ENCODE measurements at regions not wholly inside any gene's neighbourhood (a gene's known extent, or its start where the extent isn't known, plus 50 kb on each side); places are given as distances from the start of the nearest gene placed in this dataset.

DNA sequence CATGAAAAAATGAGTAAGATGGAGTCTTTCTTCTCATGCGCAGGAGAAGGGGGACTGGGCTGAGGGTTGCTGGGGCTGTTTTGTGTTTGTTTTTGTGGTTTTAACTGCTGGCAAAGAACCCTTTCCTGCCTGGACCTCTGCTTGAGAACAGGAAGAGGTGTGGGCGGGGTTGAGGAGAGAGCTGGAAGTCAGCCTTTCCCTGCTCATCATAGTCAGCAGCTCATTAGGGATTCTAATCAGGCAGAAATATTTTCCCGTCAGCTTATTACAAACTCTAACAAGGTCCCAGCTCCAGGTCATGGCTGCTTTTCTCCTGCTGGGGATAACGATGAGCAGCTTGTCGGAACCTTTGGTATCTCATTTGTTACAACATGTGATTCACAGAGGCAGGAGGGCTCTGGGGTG, 185.0 kb upstream of the NRXN3 start:
- Histone ChIP-seq H3K4me3 (no peak overlapping the region), H3K36me3 (no peaks in the 10 kb centered on the region), H3K9me3 (no peaks in the 10 kb centered on the region), H3K27me3 (peaks cover 0 to 22% (median 17%) of the 10 kb centered on the region in 7 donors), H3K27ac (peak overlapping the region in 4 of 10 donors; percentile 28 to 62 (median 59)), H3K4me1 (peaks cover 0 to 29% (median 5%) of the 10 kb centered on the region in 9 donors)
- DNase-seq = no peak
- intact Hi-C loops (cut with DNase I) = loop anchor here in 2 of 10 donors (10.0 kb wide), 1 partner anchor 120 kb away; no protein-coding TSS in a partner anchor
- no peak for TF ChIP-seq CTCF (IDR thresholded peaks at IDR 0.05)
- ATAC-seq = peak in 3 of 8 donors; percentile 25 to 55 (median 31)
- 32 to 40% methylated on average over 5 of the region's 5 CpGs for WGBS, 2 donors

DNA sequence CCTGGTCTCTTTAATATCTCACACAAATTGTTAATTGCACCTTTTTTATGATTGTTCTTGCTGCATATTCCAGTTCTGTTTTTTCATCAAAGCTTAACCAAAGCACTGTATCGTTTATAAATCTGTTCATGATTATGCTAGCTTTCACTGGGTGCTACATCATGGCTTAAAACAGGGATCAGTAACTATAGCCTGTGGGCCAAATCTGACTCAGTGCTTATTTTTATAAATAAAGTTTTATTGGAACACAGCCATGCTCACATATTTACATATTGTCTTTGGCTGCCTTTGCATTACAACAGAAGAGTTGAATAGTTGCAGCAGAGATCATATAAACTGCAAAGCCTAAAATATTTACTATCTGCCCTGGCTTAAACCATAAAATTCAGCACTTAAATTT, 183.4 kb upstream of the NRXN3 start:
- no peak for ATAC-seq

DNA sequence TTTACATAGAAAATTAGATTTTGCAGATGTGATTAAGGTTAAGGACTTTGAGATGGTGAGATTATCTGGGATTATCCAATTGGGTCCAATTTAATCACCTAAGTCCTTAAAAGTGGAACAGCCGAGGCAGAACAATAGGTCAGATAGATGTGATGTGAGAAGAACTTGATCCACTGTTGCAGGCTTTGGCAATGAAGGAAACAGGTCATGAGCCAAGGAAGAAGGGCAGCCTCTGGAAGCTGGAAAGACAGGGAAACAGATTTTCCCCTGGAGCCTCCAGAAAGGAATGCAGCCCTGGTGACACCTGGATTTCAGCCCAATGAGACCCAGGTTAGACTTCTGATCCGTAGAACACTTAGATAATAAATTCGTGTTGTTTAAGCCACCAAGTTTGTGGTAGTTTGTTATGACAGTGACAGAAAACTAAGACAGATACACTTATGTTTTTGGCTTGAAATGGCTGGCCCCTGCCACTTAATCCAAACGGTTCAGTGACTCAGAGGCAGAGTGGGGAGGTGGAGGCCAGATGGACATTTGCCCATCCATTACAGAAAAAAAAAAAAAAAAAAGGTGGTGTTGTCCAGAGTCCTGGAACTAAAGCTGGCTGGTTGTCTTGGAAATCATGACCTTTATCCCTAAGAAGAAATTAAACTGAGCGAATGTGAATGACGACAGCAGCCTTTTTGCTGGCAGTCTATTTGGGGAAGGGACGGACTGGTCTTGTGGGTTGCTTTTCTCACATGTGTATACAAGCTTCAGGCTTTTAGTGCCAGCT, 181.9 kb upstream of the NRXN3 start:
- DNase-seq (peak in 1 of 2 donors; percentile 33), ATAC-seq (peak; percentile 45 to 69 (median 59))
- H3K4me3 ChIP-seq = no peak overlapping the region
- no peak for TF ChIP-seq CTCF (IDR thresholded peaks at IDR 0.05)
- peaks cover 0 to 20% (median 0%) of the 10 kb centered on the region in 9 donors for H3K4me1 ChIP-seq
- H3K27me3 ChIP-seq = peaks cover 0 to 3% (median 0%) of the 10 kb centered on the region in 7 donors
- H3K9me3 ChIP-seq = no peaks in the 10 kb centered on the region
- WGBS, 2 donors = 62 to 69% methylated on average over 7 of the region's 7 CpGs
- peak overlapping the region in 8 of 10 donors; percentile 20 to 78 (median 55) for H3K27ac ChIP-seq
- intact Hi-C loops (cut with DNase I) = loop anchor here in 2 of 10 donors (10.0 kb wide), 1 partner anchor 123 kb away; no protein-coding TSS in a partner anchor
- H3K36me3 ChIP-seq = no peaks in the 10 kb centered on the region

More for the DNA sequence above, 183.4 kb upstream of the NRXN3 start:
- no peak for TF ChIP-seq CTCF (IDR thresholded peaks at IDR 0.05)
- WGBS, 2 donors = 91 to 98% methylated on average over 1 of the region's 1 CpG
- H3K4me3 ChIP-seq = no peak overlapping the region
- intact Hi-C loops (cut with DNase I) = loop anchor here in 2 of 10 donors (10.0 kb wide), 1 partner anchor 122 kb away; no protein-coding TSS in a partner anchor
- no peaks in the 10 kb centered on the region for H3K9me3 ChIP-seq
- no peak for DNase-seq
- peaks cover 0 to 20% (median 0%) of the 10 kb centered on the region in 9 donors for H3K4me1 ChIP-seq
- peaks cover 0 to 9% (median 2%) of the 10 kb centered on the region in 7 donors for H3K27me3 ChIP-seq
- no peaks in the 10 kb centered on the region for H3K36me3 ChIP-seq
- H3K27ac ChIP-seq = no peak overlapping the region

GRCh38 chr14:77988970-77989369, 181.2 kb upstream of the NRXN3 start:
- Histone ChIP-seq H3K27ac (peak overlapping the region in 8 of 10 donors; percentile 20 to 78 (median 72)), H3K36me3 (no peaks in the 10 kb centered on the region), H3K9me3 (no peaks in the 10 kb centered on the region), H3K4me1 (peaks cover 0 to 20% (median 0%) of the 10 kb centered on the region in 9 donors), H3K27me3 (no peaks in the 10 kb centered on the region), H3K4me3 (no peak overlapping the region)
- no peak for TF ChIP-seq CTCF (IDR thresholded peaks at IDR 0.05)
- intact Hi-C loops (cut with DNase I) = loop anchor here in 2 of 10 donors (10.0 kb wide), 1 partner anchor 124 kb away; no protein-coding TSS in a partner anchor
- ATAC-seq (peak in 7 of 8 donors; percentile 72 to 94 (median 82)), DNase-seq (peak; percentile 29 to 49)
- WGBS, 2 donors = 78% methylated on average over 2 of the region's 2 CpGs
